ENCODE measurements at regions not wholly inside any gene's neighbourhood (a gene's known extent, or its start where the extent isn't known, plus 50 kb on each side); places are given as distances from the start of the nearest gene placed in this dataset.

- DNase-seq (ENCODE audit: low read depth in 2 of 2): no peak
- TF ChIP-seq CTCF (IDR thresholded peaks at IDR 0.05; ENCODE audit: low read depth, low read length): no peak
- no peak overlapping the region for H3K4me3 ChIP-seq (replicated peaks in 1 of 2; ENCODE audit: low read depth in 2 of 2, low read length in 2 of 2)
Observed at GRCh38 chr13:22198641-22199217, 527.9 kb downstream of the FGF9 start.

GRCh38 chr13:22200440-22200839, 529.6 kb downstream of the FGF9 start:
- H3K4me3 ChIP-seq (replicated peaks in 1 of 2; ENCODE audit: low read depth in 2 of 2, low read length in 2 of 2): no peak overlapping the region
- DNase-seq (ENCODE audit: low read depth in 2 of 2): no peak
- TF ChIP-seq CTCF (IDR thresholded peaks at IDR 0.05; ENCODE audit: low read depth, low read length): no peak

GRCh38 chr13:22201375-22201925, 530.6 kb downstream of the FGF9 start:
- DNase-seq (ENCODE audit: low read depth in 2 of 2): no peak
- H3K4me3 ChIP-seq (replicated peaks in 1 of 2; ENCODE audit: low read depth in 2 of 2, low read length in 2 of 2): no peak overlapping the region
- no peak for TF ChIP-seq CTCF (IDR thresholded peaks at IDR 0.05; ENCODE audit: low read depth, low read length)

- TF ChIP-seq CTCF (IDR thresholded peaks at IDR 0.05; ENCODE audit: low read depth, low read length): no peak
- no peak for DNase-seq (ENCODE audit: low read depth in 2 of 2)
- no peak overlapping the region for H3K4me3 ChIP-seq (replicated peaks in 1 of 2; ENCODE audit: low read depth in 2 of 2, low read length in 2 of 2)
Observed at GRCh38 chr13:22210134-22210930, 539.5 kb downstream of the FGF9 start.

- TF ChIP-seq CTCF (IDR thresholded peaks at IDR 0.05; ENCODE audit: low read depth, low read length): no peak
- no peak overlapping the region for H3K4me3 ChIP-seq (replicated peaks in 1 of 2; ENCODE audit: low read depth in 2 of 2, low read length in 2 of 2)
- DNase-seq (ENCODE audit: low read depth in 2 of 2): no peak
Observed at GRCh38 chr13:22211876-22212275, 541.0 kb downstream of the FGF9 start.

GRCh38 chr13:22212576-22212975, 541.7 kb downstream of the FGF9 start:
- no peak for TF ChIP-seq CTCF (IDR thresholded peaks at IDR 0.05; ENCODE audit: low read depth, low read length)

More at GRCh38 chr13:22212576-22212975, 541.7 kb downstream of the FGF9 start:
- no peak overlapping the region for H3K4me3 ChIP-seq (replicated peaks in 1 of 2; ENCODE audit: low read depth in 2 of 2, low read length in 2 of 2)
- no peak for DNase-seq (ENCODE audit: low read depth in 2 of 2)
